SJSA1 (cell line): ENCODE measurements at regions not wholly inside any gene's neighbourhood (a gene's known extent, or its start where the extent isn't known, plus 50 kb on each side); places are given as distances from the start of the nearest gene placed in this dataset.

ENCODE experiments used
- DNase-seq, 2 experiments: peaks; one replicate each; pipeline ENCODE4 v3.0.0-alpha.2; 2015 to 2020; ENCODE audit warnings: low spot score in 2 of 2, low read depth in 1 of 2
- H3K27ac ChIP-seq: fragments of 250-450 bp; sonication (Bioruptor Pico); 2 replicates; pipeline ENCODE4 v1.5.1; 2020; ENCODE audit warnings: mild to moderate bottlenecking, moderate library complexity
- H3K27me3 ChIP-seq: fragments of 250-450 bp; sonication (Bioruptor Pico); replicated peaks from 2 replicates; pipeline ENCODE4 v1.5.1; 2020; ENCODE audit warnings: mild to moderate bottlenecking, moderate library complexity
- H3K36me3 ChIP-seq: fragments of 250-450 bp; sonication (Bioruptor Pico); 2 replicates; pipeline ENCODE4 v1.5.1; 2020; ENCODE audit warnings: mild to moderate bottlenecking
- H3K4me1 ChIP-seq: fragments of 250-450 bp; sonication (Bioruptor Pico); replicated peaks from 2 replicates; pipeline ENCODE4 v1.6.1; 2021; ENCODE audit warnings: mild to moderate bottlenecking
- H3K4me3 ChIP-seq: fragments of 250-450 bp; sonication (Bioruptor Pico); 2 replicates; pipeline ENCODE4 v1.5.1; 2020; ENCODE audit warnings: mild to moderate bottlenecking
- H3K9me3 ChIP-seq: fragments of 250-450 bp; sonication (Bioruptor Pico); replicated peaks from 2 replicates; pipeline ENCODE4 v1.5.1; 2020; ENCODE audit warnings: mild to moderate bottlenecking

GRCh38 chr12:41624571-41624970 lies 436.5 kb downstream of the PDZRN4 start:
- no peaks in the 10 kb centered on the region for H3K27me3 ChIP-seq
- no peak for DNase-seq

More at GRCh38 chr12:41624571-41624970, 436.5 kb downstream of the PDZRN4 start:
- H3K4me3 ChIP-seq: no peak overlapping the region
- H3K27ac ChIP-seq: no peak overlapping the region
- H3K9me3 ChIP-seq: no peaks in the 10 kb centered on the region
- H3K4me1 ChIP-seq: no peaks in the 10 kb centered on the region
- H3K36me3 ChIP-seq: no peaks in the 10 kb centered on the region
